Hepatic stellate cell (primary cell): ENCODE measurements at regions not wholly inside any gene's neighbourhood (a gene's known extent, or its start where the extent isn't known, plus 50 kb on each side); places are given as distances from the start of the nearest gene placed in this dataset.
"Not testable (repeated sequence)": the region's sequence is repeated elsewhere in the genome, so short reads cannot be mapped to it uniquely, and the experiment has no call there.

Experiments
- DNase-seq: peaks from one replicate; pipeline ENCODE4 v3.0.0; 2011; ENCODE audit warnings: low spot score

DNA sequence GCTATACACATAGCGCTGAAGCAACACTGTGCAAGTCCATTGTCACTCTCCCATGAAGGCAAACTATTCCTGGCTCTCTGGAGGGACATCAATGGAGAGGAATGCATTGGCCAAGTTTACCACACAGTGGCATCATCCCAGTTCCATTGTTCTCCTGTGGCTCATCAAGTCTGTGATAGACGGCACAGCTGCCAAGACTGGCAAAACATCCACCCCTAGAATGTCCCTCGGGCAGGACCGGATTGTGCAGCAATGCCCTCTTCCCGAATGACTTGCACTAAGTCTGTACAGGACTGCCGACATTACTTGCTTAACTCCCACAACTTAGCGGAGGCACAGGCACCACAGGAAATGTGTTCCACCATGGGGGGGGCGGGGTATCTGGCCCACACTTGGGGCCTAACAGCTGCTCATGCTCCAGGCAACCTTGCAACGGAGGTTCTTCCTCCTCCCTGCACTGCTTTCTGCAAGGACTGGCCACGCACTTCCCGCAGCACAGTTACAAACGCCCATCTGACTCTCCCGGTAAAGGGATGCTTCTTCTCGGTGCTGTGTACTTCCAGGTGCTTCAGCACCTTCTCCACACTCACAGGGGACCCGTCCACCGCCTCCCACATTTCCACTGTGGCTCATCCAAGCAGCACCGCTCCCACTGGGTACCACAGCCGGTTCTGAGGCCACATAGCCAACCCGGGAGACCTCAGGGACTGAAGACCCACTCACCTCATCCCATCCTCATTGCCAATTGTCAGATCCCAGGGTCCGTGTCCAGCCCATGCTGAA lies 1309.6 kb upstream of the RAG2 start:
- DNase-seq: no peak

DNA sequence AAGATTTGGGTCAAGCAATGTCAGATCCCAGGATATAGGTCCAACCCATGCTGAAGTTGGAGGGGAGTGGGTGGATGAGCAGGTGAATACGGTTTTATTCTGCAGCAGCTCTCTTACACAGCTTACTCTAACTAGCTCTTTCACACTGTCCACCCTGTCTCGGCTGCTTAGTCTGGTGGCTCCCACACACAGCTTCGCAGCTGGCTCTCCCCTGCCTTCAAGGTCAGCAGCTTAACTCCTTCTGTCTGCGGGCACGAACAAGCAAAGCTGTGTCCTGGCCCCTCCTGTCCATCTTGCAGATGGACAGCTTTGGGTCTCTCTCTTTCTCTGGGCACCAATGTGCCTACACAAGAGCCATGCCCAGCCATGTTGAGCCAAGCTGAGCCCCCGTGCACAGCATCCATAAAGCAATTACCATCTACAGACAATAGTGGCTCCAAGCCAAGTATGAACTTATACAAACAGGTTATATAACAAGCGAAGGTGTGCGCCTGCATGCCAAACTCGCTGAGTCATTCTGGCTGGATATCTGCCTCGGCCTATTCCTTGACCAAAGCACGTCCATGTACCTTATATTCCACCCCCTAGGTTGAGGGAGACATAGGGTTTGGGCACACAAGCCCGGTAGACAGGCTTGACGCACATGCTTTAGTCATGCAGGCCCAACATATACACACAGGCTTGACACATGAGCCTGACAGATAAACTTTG lies 1307.8 kb upstream of the RAG2 start:
- DNase-seq: no peak

DNA sequence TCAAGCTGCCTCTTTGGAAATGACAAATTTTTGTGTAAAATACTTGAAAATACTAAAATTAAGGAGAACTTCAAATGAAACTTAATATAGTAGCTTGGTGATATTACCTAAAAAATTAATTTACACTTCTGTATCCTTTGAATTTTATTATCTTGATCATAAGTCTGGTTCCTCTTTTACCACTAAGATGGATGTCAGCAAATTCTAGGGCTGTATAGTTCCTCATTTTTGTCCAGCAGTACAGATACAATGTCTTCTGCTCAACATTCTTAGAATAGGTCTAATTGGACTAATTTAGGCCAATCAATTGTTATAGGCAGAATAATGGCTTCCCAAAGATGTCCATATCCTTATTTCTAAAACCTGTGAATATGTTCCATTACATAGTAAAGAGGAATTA lies 1298.0 kb upstream of the RAG2 start:
- DNase-seq: no peak

- no peak for DNase-seq
Measured at GRCh38 chr11:37881741-37882140, 1283.7 kb upstream of the RAG2 start.

- no peak for DNase-seq
Measured at GRCh38 chr11:37861671-37862070, 1263.6 kb upstream of the RAG2 start.

DNA sequence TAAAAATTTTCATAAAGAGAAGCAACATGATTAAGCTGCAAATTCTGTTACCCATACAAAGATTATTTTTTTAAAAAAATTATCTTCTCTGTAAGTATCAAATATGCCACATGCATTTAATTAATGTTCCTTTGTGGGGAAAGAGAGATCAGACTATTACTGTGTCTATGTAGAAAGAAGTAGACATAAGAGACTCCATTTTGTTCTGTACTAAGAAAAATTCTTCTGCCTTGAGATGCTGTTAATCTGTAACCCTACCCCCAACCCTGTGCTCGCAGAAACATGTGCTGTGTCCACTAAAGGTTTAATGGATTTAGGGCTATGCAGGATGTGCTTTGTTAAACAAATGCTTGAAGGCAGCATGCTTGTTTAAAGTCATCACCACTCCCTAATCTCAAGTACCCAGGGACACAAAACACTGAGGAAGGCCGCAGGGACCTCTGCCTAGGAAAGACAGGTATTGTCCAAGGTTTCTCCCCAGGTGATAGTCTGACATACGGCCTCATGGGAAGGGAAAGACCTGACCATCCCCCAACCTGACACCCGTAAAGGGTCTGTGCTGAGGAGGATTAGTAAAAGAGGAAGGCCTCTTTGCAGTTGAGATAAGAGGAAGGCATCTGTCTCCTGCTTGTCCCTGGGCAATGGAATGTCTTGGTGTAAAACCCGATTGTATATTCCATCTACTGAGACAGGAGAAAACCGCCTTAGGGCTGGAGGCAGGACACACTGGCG lies 1260.9 kb upstream of the RAG2 start:
- DNase-seq: not testable (repeated sequence)

DNA sequence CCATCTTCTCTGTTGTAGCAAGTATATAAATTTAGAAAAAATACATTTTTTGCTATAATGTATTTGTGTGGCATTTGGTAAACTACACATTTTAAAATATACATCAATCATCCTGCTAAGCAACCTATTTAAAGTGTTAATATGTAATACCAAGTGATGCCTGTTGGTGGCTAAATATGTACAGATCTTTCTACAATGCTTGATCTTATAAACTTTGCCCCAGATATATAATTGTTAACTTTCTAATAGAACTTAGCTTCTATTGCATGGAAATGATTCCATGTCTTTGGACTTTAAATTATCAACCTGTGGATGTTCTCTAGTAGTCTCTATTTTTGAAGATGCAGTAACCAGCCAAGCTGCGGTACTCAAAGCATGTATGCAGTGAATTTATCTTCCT lies 1260.4 kb upstream of the RAG2 start:
- DNase-seq: no peak

- DNase-seq: no peak
Measured at GRCh38 chr11:37857726-37858125, 1259.7 kb upstream of the RAG2 start.

GRCh38 chr11:37849706-37850105 lies 1251.7 kb upstream of the RAG2 start:
- no peak for DNase-seq

GRCh38 chr11:37843603-37844002 lies 1245.6 kb upstream of the RAG2 start:
- no peak for DNase-seq

GRCh38 chr11:37841016-37841415 lies 1243.0 kb upstream of the RAG2 start:
- no peak for DNase-seq

DNA sequence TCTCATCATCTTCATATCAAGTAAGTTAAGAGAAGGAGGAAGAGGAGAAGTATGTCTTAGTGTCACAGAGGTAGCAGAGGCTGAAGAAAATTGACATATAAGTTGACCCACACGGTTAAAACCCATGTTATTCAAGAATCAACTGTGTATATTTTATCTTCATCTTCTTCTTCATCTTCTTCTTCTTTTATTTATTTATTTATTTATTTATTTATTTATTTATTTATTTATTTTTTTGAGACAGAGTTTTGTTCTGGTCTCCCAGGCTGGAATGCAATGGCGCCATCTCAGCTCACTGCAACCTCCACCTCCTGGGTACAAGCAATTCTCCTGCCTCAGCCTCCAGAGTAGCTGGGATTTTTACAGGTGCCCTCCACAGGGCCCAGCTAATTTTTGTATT lies 1242.3 kb upstream of the RAG2 start:
- DNase-seq: not testable (repeated sequence)

DNA sequence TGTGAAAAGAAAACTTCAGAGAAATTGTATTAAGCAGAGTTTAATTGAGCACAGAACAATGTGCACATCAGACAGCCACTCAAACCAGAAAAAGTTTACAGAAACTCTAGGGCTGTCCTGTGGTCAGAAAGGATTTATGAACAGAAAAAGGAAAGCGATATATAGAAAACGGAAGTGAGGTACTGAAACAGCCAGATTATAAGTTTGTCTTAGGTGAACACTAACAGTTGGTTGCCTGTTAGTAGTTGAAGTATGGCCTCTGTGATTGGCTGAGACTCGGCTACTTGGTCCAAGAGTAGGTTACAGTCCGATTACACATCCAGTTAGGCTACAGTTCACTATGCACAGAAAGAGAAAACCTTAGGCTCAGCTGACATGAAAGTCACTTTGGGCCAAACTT lies 1232.5 kb upstream of the RAG2 start:
- DNase-seq: no peak

DNA sequence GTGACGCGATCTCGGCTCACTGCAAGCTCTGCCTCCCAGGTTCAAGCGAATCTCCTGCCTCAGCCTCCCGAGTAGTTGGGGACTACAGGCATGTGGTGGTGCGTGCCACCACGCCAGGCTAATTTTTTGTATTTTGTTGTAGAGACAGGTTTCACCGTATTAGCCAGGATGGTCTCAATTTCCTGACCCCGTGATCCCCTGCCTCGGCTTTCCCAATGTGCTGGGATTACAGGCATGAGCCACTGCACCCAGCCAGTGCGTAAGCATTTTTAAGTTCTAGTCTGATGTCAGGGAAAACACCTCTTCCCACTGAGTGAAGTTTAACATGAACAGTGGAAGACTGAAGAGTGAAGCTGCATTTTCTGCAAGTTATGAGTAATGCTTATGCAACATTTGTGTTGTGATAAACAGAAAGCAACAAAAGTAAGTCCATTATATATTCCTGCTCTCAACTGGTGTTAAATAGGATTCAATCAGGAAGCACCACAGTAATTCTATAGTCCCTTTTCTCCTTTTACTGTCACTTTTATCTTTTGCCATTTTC lies 1219.8 kb upstream of the RAG2 start:
- no peak for DNase-seq

- no peak for DNase-seq
Measured at GRCh38 chr11:37812281-37812880, 1214.3 kb upstream of the RAG2 start.

DNA sequence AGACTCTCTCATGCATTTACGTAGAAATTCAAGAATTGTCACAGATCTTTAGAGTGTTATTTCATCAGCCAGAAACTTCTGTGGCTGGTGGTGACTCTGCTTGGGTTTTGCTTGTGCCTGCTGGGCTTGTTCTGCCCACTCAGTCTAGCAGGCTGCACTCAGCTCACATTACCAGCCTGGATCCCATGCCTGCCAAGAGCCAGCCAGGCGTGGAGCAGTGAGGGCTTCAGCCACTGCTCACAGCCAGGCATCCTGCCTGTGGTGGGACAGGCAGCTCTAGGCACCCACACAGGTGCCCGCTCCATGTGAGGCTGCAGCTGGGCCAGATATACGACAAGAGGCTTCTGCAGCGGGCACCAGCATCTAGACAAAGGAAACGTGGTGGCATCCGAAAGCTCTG lies 1213.3 kb upstream of the RAG2 start:
- no peak for DNase-seq

GRCh38 chr11:37804666-37805065 lies 1206.6 kb upstream of the RAG2 start:
- DNase-seq: no peak

DNA sequence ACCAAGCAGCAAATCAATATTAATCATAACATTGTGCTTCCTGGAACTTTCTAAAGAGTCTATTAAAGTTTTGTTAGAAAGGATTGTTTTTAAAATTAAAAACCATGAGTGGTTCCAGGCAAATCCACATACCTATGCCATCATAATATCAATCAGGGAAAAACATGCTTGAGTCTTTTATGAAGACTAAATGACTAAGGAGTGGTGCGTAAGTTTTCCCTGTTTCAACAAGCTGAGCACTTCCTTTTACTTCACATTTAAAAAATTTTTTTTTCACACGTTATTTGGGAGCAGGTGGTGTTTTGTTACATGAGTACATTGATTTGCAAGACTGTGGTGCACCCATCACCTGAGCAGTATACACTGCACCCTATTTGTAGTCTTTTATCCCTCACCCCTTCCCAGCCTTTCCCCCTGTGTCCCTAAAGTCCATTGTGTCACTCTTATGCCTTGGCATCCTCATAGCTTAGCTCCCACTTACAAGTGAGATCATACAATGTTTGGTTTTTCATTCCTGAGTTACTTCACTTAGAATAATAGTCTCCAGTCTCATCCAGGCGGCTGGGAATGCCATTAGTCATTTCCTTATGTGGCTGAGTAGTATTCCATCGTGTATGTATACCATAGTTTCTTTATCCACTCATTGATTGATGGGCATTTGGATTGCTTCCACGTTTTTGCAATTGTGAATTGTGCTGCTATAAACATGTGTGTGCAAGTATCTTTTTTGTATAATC lies 1190.3 kb upstream of the RAG2 start:
- DNase-seq: no peak

DNA sequence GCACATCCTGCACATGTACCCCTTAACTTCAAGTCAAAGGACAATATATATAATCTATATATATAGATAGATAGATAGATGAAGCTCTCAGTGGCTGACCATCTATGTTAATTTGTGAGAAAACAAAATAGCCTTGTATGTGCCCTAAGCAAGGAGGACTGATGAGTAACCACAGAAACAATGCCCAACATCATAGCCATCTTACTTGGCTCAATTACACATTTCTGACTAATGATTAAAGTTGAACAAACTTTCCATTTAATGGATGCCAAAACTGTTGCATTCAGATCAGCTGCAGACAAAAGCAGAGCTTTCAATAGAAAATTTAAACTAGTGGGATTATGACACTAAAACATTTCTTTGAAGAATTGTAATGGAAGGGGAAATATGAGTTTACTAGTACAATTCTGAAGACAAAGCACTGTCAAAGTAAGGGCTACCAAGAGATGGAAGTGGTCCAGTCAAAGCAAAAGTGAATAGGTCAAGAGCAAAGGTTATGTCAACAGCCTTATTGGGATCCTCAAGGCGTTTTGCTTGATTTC lies 1188.2 kb upstream of the RAG2 start:
- DNase-seq: no peak

DNA sequence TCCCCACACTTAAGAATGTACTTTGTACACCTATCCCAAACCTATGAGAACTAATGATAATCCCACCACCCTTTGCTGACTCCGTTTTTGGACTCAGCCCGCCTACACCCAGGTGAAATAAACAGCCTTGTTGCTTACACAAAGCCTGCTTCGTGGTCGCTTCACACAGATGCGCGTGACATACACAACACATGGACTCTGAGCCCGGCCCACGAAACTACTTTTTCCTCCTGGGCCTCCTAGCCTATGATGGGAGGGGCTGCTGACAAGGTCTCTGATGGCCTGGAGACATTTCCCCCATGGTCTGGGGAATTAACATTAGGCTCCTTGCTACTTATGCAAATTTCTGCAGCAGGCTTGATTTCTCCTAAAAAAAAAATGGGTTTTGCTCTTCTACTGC lies 1176.4 kb upstream of the RAG2 start:
- no peak for DNase-seq

GRCh38 chr11:37770145-37770544 lies 1172.1 kb upstream of the RAG2 start:
- no peak for DNase-seq
